AG04450 (cell line): ENCODE measurements at regions not wholly inside any gene's neighbourhood (a gene's known extent, or its start where the extent isn't known, plus 50 kb on each side); places are given as distances from the start of the nearest gene placed in this dataset.

Experiments used
- CTCF ChIA-PET: fragments of 300-600, 350-600 bp; formaldehyde crosslinking; extraction: SDS; loops from one replicate; lab custom pipeline; 2022; ENCODE audit warnings: antibody characterized with exemption, inconsistent platforms; lab: Charles Lee
- POLR2A ChIA-PET: fragments of 350-600 bp; formaldehyde crosslinking; extraction: SDS; loops from one replicate; lab custom pipeline; 2021; ENCODE audit warnings: antibody characterized with exemption, inconsistent platforms; lab: Yijun Ruan, JAX
- DNase-seq: peaks from one replicate; pipeline ENCODE4 v3.0.0-alpha.2; 2011; ENCODE audit warnings: low read depth, low spot score
- H3K27ac ChIP-seq: one replicate; pipeline ENCODE4 v1.5.1; 2012; ENCODE audit warnings: low read depth, low read length, control low read depth
- H3K27me3 ChIP-seq: one replicate; pipeline ENCODE4 v1.6.0; 2012; ENCODE audit warnings: low read length; ENCODE audit not compliant: control insufficient read depth, insufficient read depth
- H3K4me3 ChIP-seq: 2 replicates; pipeline ENCODE4 v1.5.1; 2011; ENCODE audit warnings: mild to moderate bottlenecking, low read depth, low read length, control low read depth
- H3K9me3 ChIP-seq: 2 replicates; pipeline ENCODE4 v1.5.1; 2012; ENCODE audit warnings: low read length; ENCODE audit not compliant: control insufficient read depth, insufficient read depth
- TF ChIP-seq, protein P1 (sequence below): IDR thresholded peaks from 2 replicates; pipeline ENCODE4 v1.5.1; 2011; ENCODE audit warnings: low read depth, low read length, control low read depth, inconsistent platforms

DNA sequence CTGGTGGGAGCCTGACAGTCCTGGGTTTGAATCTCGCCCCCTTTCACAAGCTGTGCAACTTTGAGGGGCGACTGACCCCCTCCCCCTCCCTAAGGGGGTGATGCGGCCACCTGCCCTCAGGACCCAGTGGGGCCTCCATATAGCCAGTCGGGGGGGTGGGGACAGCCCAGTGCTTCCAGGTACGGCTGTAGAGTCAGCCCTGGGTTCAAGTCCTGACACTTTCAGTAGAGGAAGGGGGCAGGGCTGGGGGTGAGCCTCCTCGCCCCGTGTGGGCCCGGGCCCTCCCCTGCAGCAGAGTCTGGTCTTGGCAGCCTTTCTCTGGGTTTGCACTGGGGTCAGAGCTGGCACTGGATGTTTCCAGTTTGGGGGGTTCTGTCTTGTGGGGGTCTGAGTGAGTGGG lies 216.3 kb downstream of the C9orf50 start:
- POLR2A ChIA-PET, result interaction anchor here (0.6 to 1.0 kb wide), 2 partner anchors 21 to 52 kb away, joined by 3 read pairs; no protein-coding TSS in a partner anchor
- H3K4me3 ChIP-seq, result no peak overlapping the region

DNA sequence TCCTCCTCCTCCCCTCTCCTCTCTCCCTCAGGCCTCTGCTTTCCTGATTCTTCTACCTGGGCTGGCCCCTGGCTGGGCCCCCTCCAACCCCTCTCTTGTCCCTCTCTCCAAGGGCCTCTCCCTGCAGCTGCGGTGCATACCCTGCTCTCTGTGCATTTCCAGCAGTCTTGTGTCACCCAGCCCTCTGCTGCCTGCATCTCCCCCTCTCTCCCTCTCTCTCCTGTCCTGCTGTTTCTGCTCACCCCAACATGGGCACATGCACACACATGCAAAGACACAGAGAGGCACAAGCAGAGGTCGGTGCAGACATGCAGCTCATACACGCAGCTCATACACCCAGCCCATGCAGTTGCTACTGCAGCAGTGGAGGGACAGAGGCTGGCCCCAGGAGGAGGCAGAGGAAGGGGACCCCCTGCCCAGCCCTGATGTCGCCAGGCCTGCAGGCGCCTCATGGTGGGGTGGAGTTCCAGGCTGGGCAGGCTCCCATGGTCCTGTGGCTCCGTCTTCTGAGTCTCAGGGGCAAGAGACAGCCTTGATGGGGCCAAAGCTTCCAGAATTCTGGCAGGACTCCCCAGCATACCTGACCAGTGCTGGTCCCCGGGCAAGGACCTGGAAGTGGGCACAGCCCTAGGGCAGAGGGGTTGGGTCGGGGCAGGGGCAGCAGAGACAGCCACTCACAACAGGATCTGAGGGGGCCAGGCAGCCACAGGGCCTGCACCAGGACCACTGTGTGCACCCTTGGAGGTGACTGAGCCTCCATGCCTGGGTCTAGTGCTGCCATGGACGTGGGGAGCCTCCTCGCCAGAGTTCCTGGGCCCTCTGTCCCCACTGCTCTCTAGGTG lies 216.9 kb downstream of the C9orf50 start:
- CTCF ChIA-PET, result no interaction called here
- TF ChIP-seq, protein P1, sequence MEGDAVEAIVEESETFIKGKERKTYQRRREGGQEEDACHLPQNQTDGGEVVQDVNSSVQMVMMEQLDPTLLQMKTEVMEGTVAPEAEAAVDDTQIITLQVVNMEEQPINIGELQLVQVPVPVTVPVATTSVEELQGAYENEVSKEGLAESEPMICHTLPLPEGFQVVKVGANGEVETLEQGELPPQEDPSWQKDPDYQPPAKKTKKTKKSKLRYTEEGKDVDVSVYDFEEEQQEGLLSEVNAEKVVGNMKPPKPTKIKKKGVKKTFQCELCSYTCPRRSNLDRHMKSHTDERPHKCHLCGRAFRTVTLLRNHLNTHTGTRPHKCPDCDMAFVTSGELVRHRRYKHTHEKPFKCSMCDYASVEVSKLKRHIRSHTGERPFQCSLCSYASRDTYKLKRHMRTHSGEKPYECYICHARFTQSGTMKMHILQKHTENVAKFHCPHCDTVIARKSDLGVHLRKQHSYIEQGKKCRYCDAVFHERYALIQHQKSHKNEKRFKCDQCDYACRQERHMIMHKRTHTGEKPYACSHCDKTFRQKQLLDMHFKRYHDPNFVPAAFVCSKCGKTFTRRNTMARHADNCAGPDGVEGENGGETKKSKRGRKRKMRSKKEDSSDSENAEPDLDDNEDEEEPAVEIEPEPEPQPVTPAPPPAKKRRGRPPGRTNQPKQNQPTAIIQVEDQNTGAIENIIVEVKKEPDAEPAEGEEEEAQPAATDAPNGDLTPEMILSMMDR, result no peak
- POLR2A ChIA-PET, result interaction anchor here (0.6 kb wide), 1 partner anchor 51 kb away, joined by 3 read pairs; no protein-coding TSS in a partner anchor

More for the DNA sequence above, 216.3 kb downstream of the C9orf50 start:
- Histone ChIP-seq H3K27me3 (no peaks in the 10 kb centered on the region), H3K9me3 (no peaks in the 10 kb centered on the region; the same call in 1 of the 2 replicates), H3K27ac (no peak overlapping the region)
- DNase-seq, result no peak
- CTCF ChIA-PET, result no interaction called here
- TF ChIP-seq, protein P1, result no peak

DNA sequence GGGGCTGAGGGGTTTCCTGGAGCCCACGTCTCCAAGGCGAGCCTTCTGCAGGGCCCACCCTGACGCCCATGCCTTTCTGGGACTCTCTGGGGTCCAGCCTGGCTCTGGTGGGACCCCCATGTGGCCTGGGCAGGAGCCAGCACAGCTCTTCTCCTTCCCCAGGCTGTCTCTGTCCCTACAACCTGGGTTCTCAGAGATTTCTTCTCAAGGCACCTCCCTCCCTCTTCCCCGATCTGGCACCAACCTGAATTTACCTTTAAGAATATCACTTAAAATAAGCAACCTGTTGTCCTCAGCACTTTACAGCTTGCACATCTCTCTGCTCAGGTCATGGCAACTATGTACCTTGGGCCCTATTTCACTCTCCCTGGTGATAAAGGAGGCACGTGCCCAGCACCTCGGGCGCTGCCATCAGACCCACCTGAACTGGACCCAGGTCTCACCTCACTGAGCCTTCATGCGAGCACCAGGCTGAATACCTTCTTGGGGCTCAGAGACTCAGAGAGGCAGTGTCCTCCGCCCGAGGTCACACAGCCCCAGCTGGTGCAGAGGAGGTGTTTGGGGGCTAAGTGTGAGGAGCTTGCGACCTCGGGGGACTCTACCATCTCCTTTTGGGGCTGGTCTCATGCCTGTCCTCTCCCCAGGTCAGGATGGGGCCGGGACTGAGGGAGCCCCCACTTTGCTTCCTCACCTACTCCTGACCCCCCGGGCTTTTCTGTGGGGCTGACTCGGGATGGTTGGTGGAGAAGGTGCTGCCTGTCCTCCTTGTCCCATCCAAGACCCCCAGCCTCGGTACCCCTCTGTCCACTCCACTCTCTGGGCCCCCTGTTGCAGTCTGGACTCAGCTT lies 217.7 kb downstream of the C9orf50 start:
- TF ChIP-seq, protein P1, result no peak
- Histone ChIP-seq H3K4me3 (no peak overlapping the region), H3K27me3 (no peaks in the 10 kb centered on the region), H3K27ac (no peak overlapping the region), H3K9me3 (no peaks in the 10 kb centered on the region; the same call in 1 of the 2 replicates)
- ChIA-PET CTCF (interaction anchor here (0.7 kb wide), 1 partner anchor 335 kb away, joined by 4 read pairs; no protein-coding TSS in a partner anchor), POLR2A (no interaction called here)
- no peak for DNase-seq

More for the DNA sequence above, 216.9 kb downstream of the C9orf50 start:
- no peak overlapping the region for H3K27ac ChIP-seq
- DNase-seq, result no peak
- H3K9me3 ChIP-seq, result no peaks in the 10 kb centered on the region; the same call in 1 of the 2 replicates
- no peak overlapping the region for H3K4me3 ChIP-seq
- H3K27me3 ChIP-seq, result no peaks in the 10 kb centered on the region

DNA sequence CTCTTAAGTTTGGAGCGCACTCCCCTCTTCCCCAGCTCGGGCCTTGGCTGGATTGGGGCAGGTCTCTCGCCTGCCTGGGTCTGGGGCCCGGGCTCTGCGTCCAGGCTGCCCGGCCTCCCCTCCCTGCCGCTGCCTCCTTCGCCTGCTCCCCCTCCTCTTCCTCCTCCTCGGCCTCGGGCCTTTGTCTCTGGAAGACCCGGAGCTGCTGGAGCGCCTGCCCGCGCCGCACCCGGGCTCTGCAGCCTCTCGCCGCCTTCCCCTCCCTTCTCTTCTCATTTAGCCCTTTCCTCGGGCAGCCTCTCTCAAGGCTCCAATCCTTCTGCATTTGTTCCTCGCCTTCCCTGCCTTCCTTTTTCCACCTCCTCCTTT lies 218.5 kb downstream of the C9orf50 start:
- H3K9me3 ChIP-seq, result no peaks in the 10 kb centered on the region; the same call in 1 of the 2 replicates
- H3K4me3 ChIP-seq, result no peak overlapping the region
- H3K27ac ChIP-seq, result no peak overlapping the region
- TF ChIP-seq, protein P1, result no peak
- DNase-seq, result no peak
- ChIA-PET CTCF (interaction anchor here (0.7 kb wide), 1 partner anchor 336 kb away, joined by 4 read pairs; no protein-coding TSS in a partner anchor), POLR2A (no interaction called here)
- no peaks in the 10 kb centered on the region for H3K27me3 ChIP-seq
